K562 (cell line): ENCODE measurements at regions not wholly inside any gene's neighbourhood (a gene's known extent, or its start where the extent isn't known, plus 50 kb on each side); places are given as distances from the start of the nearest gene placed in this dataset.

ENCODE experiments used
- ARID2 ChIP-seq: fragments of 450-650 bp; IDR thresholded peaks from 2 replicates; pipeline ENCODE4 v1.6.1; 2017; ENCODE audit warnings: antibody characterized with exemption, mild to moderate bottlenecking
- E2F6 ChIP-seq, 2 experiments: IDR thresholded peaks; 2 replicates each; pipeline ENCODE4 v1.6.1; 2011; ENCODE audit warnings: borderline replicate concordance in 1 of 2, control low read depth in 1 of 2, low read depth in 1 of 2, low read length in 1 of 2, mild to moderate bottlenecking in 1 of 2, mixed read lengths in 1 of 2, moderate library complexity in 1 of 2; ENCODE audit not compliant: insufficient read depth in 1 of 2, insufficient read length in 1 of 2, poor library complexity in 1 of 2, severe bottlenecking in 1 of 2; ENCODE audit errors: extremely low read depth in 1 of 2
- ELF4 ChIP-seq: fragments of 450-650 bp; formaldehyde crosslinking; IDR thresholded peaks from 2 replicates; pipeline ENCODE4 v1.4.0; 2022; ENCODE audit warnings: missing genetic modification characterization
- EP400 ChIP-seq: fragments of 450-650 bp; IDR thresholded peaks from 2 replicates; pipeline ENCODE4 v1.6.1; 2017; ENCODE audit warnings: antibody characterized with exemption, mild to moderate bottlenecking, moderate library complexity
- ETV5 ChIP-seq: sonication (generic); formaldehyde crosslinking; IDR thresholded peaks from 2 replicates; pipeline ENCODE4 v1.4.0; 2020; ENCODE audit warnings: low read depth, mild to moderate bottlenecking, missing genetic modification reagents
- GABPB1 ChIP-seq: sonication (generic); formaldehyde crosslinking; IDR thresholded peaks from 2 replicates; pipeline ENCODE4 v1.8.0; 2022; ENCODE audit warnings: mild to moderate bottlenecking, missing genetic modification reagents
- HMBOX1 ChIP-seq: sonication (generic); IDR thresholded peaks from 2 replicates; pipeline ENCODE4 v1.6.1; 2016
- HMGN3 ChIP-seq: IDR thresholded peaks from 2 replicates; pipeline ENCODE4 v1.6.1; 2011; ENCODE audit warnings: borderline replicate concordance, low read depth, mild to moderate bottlenecking, mixed read lengths, low read length; ENCODE audit not compliant: insufficient read length; ENCODE audit errors: extremely low read depth
- KLF16 ChIP-seq: IDR thresholded peaks from 2 replicates; pipeline ENCODE4 v1.6.1; 2016; ENCODE audit warnings: antibody characterized with exemption
- POLR3G ChIP-seq: IDR thresholded peaks from 2 replicates; pipeline ENCODE4 v1.6.1; 2011; ENCODE audit not compliant: insufficient read length, insufficient replicate concordance; ENCODE audit errors: extremely low read depth
- SAP30 ChIP-seq: fragments of 200-600 bp; sonication (generic); IDR thresholded peaks from 2 replicates; pipeline ENCODE4 v1.6.1; 2012; ENCODE audit warnings: borderline replicate concordance, low read depth, mild to moderate bottlenecking, moderate library complexity, low read length, control low read depth, inconsistent platforms; ENCODE audit not compliant: insufficient read depth, poor library complexity, severe bottlenecking
- SIN3B ChIP-seq: fragments of 450-650 bp; IDR thresholded peaks from 2 replicates; pipeline ENCODE4 v1.6.1; 2017; ENCODE audit warnings: low read depth, mild to moderate bottlenecking, moderate library complexity
- YBX1 ChIP-seq: fragments of 450-650 bp; IDR thresholded peaks from 2 replicates; pipeline ENCODE4 v1.7.1; 2016; ENCODE audit warnings: mild to moderate bottlenecking
- ZBTB26 ChIP-seq: fragments of 450-650 bp; formaldehyde crosslinking; IDR thresholded peaks from 2 replicates; pipeline ENCODE4 v1.4.0; 2022; ENCODE audit warnings: missing genetic modification characterization
- ZSCAN32 ChIP-seq: fragments of 450-650 bp; formaldehyde crosslinking; IDR thresholded peaks from 2 replicates; pipeline ENCODE4 v1.4.0; 2020; ENCODE audit warnings: mild to moderate bottlenecking, moderate library complexity

GRCh38 chr11:69382131-69383128 is 88.5 kb downstream of the MYEOV start (continued):
- TF ChIP-seq ZBTB26 (CRISPR knock-in tag) (no peak), KLF16 (no peak), ARID2 (no peak), E2F6 (IDR thresholded peaks at IDR 0.05; ENCODE audit: borderline replicate concordance in 1 of 2, extremely low read depth in 1 of 2, insufficient read depth in 1 of 2, insufficient read length in 1 of 2, low read depth in 1 of 2, low read length in 1 of 2, poor library complexity in 1 of 2, severe bottlenecking in 1 of 2) (peak; percentile 69 to 86), SIN3B (peak; percentile 19; the same call in 1 of the 2 replicates), SAP30 (peak; percentile 45), ETV5 (CRISPR knock-in tag) (peak; percentile 76), ELF4 (peak; percentile 56; the same call in 1 of the 2 replicates), POLR3G (no peak), HMBOX1 (no peak), ZSCAN32 (CRISPR knock-in tag) (no peak), YBX1 (no peak), EP400 (peak; percentile 96), HMGN3 (no peak), GABPB1 (CRISPR knock-in tag) (peak; percentile 88)
